Activated CD8-positive, alpha-beta memory T cell treated with anti-CD3 and anti-CD28 coated beads, Interleukin-2, amount 50 U/mL, for 24 hours (primary cell): ENCODE measurements at regions not wholly inside any gene's neighbourhood (a gene's known extent, or its start where the extent isn't known, plus 50 kb on each side); places are given as distances from the start of the nearest gene placed in this dataset.
"Not testable (repeated sequence)": the region's sequence is repeated elsewhere in the genome, so short reads cannot be mapped to it uniquely, and the experiment has no call there.

ENCODE experiments used
- DNase-seq: peaks from one replicate; pipeline ENCODE4 v3.0.0-alpha.2; 2020; ENCODE audit errors: extremely low read depth

DNA sequence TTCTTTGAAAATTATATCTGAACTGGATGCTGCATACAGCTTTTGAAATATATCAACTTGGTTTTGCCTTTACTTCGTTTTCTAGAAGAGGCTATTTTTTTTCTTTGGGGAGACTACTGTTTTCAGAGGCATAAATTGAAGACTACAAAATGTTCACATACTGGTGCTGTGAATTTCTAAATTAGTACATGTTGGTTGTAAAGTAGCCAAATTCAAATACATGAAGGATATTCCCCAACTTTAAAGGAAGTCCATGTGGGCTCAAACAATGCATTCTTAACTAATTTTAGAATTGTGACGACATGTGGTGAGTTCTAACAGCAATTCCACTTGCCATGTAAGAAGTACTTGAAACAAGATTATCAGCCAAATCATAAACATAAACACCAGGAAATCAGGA is 295.7 kb downstream of the TUSC7 start:
- no peak for DNase-seq

DNA sequence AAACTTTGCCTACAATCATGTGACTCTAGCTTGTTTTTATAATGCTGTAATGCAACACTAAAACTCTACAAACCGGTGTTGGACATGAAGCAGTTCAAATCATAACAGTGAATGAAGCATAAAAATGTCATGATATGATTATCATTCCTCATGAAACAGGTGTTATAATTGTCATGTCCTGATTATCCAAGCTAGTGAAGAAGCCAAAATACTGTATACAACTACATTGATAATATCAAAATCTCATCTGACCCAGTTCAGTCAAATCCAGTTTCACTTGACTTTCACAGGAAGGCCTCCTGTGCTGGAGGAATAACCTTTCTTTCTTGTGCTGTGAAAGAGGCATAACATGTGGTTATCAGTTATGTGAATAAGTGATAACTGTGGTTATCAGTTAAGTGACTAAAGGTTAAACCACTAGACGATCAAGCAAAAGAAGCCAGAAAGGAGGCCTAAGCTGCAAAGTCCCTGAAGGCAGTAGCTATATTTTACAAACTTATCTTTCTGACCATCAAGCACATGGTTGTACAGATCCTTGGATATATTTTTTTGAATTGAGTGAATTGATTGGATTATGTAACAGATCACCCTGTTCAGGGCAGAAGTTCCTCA is 296.4 kb downstream of the TUSC7 start:
- no peak for DNase-seq

DNA sequence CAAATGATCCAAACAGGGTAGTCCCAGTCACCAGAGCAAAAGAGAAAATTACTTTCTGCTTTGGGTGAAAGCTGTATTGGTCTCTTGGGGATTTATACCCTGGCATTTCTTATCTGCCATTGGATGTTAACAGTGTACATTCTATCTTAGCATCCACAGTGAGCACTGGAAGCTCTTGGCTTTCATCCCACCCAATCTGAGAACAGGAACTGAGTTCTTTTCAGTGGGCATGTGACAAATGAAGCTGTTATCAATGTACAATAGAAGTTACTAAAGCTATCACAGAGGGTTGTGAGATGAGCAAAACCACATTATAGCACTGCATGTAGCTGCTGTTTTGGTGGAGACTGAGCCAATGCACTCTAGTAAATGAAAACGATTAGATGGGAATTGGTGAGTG is 300.7 kb downstream of the TUSC7 start:
- DNase-seq: no peak

DNA sequence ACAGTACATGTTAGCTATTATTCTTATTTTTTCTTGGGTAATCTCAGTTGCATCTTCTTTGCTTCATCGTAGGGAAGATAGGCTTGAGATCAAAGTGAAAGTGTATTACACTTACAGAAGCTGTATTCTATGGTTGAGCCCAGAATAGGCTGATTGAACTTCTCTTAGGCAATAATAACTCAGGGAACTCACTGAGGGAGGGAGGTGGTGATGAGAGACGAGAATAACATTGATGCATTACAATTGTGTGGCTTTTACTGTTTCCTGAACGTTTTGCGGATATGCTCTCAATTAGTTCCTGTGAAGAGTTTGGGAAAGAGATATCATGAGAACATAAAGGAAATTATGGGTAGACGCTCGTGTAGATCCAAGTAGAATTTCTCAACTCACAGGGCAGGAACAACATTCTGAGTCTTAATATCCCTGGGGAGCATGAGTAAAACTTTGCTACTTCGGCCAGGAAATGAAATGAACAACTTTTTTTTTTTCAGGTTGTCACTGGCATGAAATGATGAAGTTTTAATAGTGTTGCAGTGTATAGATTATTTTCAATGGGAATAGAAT is 302.2 kb downstream of the TUSC7 start:
- no peak for DNase-seq

DNA sequence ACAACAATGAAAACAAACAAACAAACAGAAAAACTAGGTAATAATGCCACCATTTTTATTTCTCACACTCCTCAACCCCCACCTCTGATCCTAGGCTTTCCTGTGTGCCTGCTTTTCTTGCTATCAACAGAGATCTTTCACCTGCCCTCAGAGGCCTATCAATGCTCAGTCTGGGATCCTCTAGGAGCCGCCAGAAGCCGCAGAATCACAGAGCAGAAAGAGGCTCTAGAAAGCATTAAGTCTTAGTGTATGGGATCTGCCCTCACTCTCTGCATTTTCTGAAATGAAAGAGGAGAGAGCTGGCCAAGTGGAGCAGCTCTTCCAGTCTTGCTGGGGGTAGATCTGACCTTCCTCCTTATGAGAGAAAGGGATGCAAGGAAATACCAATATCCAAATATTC is 306.8 kb downstream of the TUSC7 start:
- DNase-seq: no peak

DNA sequence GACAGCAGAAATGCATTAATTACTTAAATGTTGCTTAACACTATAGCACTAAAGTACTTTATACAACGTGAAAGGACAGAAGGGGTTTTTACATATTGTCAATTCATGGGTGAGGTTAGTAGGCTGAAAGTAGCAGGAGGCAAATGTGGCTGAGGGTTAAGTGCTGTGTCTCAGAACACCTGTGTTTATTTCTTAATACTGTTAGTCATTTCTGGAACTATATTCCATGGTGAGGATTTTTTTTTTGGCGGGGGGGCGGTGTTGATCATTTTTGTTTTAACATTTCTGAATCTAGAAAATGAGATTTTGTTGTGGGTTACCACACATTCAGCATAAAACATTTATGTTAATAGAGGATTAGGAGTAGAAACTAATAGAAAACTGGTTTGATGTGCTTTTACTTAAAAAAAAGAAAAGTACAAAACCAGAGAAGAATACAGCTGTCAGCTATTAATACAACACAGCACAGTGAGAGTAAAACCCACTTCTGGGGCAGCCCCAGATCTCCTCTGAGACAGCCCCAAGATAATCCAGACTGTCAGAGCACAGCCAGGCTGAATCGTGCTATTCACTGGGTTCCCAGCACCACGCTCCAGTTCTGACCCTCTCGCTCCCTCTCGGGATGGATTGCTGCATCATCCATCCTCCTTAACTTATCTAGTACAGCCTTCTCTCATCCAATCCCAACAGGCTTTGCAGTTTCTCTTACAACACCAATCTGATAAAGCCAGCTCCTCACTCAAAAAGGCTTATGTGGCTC is 307.7 kb downstream of the TUSC7 start:
- DNase-seq: no peak

DNA sequence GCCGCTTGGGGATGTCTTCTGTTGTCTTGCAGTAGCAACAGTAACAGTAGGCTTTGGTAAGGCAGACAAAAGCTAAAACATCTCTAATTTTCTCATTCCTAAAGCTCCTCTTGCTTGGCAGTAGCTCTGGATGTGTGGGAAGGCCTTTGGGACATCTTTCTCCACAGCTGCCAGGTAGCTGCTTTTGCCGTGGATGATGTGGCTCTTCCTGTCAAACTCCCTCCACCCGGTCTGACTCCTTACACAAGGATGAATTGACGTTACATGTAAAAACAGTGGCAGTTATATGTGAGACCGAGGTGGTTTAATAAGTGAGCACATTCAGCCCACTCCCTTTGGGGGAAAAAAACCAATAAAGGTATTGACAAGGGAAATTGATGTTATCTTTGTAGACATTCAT is 309.1 kb downstream of the TUSC7 start:
- no peak for DNase-seq

DNA sequence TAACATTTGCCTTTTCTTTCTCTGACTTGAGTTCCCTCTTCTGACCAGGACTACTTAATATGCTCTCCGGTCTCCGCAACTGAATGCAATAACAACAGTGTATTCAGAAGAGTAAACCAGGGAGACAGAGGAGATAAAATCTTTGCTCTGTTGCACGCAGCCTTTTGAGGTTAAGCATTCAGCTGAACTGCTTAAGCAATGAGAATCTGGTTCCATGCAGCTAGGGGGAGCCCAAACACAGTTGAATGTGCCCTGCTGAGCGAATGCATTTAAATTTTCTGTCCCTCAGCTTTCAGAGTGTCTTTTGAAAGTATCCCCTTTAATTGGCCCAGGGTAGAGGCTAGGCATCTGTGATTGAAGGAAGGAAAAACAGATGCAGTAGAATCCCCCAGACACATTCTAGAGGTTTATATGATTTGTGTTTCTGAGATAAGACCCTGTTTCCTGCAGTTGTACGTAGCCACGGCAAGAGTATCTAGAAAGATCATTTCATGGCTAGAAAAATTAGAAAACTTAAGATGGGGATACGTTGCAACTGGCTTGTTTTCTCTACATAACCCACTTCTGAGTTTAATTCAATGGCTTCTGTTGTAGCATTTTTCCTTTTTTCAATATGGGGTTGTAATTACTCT is 309.6 kb downstream of the TUSC7 start:
- no peak for DNase-seq

DNA sequence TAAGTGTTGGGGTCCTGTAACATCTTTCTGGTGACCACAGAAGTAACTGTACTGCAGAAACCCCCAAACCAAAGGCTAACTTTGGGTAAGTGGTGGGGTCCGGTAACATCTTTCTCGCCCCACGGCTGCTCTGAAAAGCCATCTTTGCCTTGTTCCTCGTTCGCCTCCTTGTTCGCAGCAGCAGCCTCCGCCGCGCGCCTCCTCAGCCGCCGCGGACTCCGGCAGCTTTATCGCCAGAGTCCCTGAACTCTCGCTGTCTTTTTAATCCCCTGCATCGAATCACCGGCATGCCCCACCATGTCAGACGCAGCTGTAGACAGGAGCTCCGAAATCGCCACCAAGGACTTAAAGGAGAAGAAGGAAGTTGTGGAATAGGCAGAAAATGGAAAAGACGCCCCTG is 316.8 kb downstream of the TUSC7 start:
- DNase-seq: no peak

DNA sequence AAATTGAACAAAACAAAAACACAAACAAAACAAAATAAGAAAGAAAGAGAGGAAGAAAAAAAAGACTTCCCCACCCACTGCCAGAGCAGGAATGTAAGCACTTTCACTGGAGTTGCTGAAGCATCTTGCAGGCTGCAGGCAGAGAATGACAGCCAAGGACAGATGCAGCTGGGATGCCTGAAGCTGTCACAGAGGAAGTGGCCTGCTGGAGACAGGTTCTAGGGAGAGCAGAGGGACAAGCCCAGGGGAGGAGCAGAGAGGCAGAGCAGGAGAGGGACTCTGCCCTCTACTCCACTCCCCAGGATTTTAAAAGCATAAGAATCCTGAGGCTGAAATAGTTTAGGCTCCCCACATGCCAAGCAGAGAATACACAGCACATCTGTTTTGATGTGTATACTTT is 326.2 kb downstream of the TUSC7 start:
- DNase-seq: no peak

DNA sequence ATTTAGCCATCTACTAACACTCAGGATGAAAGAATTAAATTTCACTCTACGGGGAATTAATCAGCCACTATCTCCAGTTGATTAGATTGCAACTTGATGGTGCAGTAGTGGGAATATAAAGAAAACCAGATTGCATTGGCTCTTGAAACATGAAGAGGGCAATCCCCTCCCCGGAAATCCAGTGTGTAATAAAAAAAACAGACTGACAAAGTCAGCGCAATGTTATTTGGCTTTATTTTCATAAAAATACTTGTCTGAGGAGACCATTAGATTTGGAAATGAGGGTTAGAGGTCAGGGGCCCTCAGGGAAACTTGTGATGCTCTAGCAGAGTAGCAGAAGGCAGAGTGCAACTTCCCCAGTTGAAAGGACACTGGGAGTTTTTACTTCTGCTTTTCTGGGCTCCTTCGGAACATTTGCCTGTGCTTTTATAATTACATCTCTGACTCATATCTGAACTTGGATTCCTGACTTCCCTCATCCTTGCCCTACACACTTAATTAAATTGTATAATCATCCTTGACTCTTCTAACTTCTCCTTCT is 326.8 kb downstream of the TUSC7 start:
- no peak for DNase-seq

DNA sequence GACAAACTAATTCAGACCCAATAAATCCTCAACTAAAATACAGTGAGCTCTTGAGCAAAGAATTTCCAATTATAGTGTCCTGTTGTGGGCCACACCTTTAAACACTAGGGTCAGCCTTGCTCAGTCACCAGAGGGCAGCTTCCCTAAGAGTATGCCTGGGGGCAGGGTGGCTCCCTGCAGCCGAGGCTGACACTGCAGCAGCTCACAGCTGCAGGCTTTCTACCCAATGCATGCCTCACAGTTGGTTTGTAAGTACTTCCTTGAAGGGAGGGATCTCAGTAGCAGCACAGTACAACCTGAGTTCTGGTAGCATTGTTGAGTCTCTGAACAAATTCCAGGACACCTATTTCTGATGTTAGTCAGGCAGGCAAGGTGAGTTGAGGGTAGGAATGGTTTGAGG is 335.6 kb downstream of the TUSC7 start:
- DNase-seq: no peak

DNA sequence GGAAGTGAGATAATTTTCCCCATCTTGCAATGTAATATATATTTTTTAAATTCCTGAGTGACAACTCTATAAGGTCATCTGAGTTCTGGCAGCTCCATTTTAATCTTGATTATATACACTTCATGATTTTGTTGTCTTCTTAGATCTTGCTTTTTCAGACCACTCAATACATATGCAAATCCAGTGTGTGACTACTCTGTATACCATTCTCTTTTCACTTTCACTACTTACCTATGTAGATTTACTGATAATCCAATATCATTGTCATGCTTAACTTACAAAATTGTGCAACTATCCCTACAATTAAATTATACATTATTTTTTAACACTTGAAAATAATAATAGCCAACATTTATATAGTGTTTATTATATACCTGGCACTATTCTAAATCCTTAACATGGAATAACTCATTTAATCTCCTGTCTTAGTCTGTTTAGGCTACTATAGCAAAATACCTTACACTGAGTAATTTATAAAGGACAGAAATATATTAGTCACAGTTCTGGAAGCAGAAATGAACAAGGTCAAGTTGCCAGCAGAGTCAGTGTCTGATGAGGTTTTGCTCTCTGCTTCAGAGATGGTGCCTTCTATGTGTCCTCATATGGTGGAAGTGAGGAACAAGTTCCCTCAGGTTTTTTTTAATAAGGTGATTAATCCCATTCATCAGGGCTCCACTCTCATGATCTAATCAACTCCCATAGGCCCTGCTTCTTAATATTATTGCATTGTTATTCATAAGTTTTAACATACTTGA is 338.5 kb downstream of the TUSC7 start:
- DNase-seq: no peak

DNA sequence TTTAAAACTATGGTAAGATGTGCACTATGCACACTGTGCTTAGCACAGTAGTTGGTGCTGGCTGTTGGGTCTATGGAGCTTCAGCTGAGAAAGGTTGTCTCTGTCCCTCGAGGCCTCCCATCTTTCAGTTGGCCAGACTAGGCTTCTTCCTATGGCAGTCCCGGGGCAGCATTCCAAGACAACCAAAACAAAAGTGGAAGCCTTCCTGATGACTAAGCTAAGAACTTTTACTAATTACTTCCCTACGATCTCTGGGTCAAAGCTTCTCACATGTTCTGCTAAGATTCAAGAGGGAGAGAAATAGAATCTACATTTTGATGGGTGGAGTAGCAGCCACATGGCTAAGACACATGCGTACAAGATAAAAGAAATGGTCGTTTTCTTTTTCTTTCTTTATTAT is 342.8 kb downstream of the TUSC7 start:
- DNase-seq: no peak

DNA sequence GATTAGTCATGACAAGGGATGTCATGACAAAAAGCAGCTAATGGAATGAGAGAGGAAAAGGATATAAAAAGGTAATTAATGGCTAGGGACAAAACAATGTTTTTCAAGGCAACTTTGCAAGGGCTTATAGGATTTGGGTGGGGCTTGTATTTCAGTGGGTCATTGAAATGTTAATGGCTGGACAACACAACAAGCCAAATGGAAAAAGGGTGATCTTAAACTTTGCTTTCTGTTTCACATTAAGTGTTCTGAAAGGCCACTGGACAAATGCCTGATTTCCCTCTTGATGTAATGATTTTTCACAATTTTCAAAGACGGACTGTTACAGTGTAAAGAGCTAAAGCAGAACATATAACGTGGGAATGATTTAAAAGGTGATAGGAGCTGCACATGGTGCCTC is 345.0 kb downstream of the TUSC7 start:
- DNase-seq: no peak

DNA sequence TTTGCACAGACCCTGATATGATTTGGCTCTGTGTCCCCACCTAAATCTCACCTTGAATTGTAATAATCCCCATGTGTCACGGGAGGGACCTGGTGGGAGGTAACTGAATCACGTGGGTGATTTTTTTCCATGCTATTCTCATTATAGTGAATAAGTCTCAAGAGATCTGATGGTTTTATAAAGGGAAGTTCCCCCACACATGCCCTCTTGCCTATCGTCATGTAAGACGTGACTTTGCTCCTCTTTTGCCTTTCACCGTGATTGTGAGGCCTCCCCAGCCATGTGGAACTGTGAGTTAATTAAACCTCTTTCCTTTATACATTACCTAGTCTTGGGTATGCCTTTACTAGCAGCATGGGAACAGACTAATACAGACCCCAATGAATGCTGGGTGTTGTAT is 347.4 kb downstream of the TUSC7 start:
- not testable (repeated sequence) for DNase-seq

DNA sequence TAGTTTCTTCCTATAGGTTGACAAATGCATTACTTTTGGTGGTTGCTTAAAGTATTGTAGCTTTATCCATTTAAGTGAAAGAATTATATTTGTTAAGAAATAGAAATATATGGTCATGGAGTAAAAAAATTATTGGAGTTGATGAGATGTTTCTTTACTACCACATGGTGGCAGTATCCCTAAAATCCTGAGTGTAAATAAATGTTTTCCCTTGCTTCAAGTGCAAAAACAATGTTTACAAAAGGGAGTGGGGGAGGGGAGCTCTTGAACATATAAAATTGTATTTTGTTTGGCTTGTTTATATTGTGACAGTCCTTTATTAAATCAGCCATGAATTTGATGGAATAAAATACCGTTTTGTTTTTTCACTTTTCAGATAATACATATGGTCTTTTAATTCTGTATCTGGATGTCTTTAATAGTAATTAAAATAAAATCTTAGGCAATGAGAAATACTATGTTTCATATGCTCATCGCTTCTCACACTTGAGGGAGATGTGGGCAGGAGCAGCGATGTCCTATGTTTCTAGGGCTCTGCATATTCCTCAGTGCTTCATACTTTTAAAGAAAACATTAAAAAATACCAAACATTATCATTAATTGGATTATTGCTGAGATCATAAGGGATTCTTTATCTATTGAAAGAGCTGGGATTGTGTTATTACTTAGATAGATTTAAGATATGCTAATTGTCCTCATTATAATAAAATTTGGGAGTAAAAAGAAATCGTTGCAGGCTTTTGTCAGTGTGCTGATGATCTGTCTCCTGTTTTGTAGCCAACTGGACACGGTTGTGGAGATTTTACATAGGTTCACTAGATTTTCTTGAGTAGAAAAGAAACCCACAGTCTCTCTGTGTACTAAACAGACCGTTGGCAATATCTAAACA is 349.7 kb downstream of the TUSC7 start:
- DNase-seq: no peak

DNA sequence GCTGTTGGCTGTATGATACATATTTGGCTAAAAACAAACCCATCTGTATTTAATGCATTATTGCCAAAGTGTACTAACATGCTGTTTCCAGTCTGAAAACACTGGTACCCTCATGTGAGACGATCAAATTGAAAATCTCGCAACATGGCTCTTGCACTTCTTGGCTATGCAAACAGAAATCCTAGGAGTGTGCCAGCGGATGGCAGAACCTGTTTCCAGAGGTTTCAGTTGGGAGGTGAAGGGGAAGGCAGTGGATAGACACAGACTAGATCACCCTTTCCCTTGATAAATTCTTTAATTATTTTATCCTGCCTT is 350.3 kb downstream of the TUSC7 start:
- no peak for DNase-seq

DNA sequence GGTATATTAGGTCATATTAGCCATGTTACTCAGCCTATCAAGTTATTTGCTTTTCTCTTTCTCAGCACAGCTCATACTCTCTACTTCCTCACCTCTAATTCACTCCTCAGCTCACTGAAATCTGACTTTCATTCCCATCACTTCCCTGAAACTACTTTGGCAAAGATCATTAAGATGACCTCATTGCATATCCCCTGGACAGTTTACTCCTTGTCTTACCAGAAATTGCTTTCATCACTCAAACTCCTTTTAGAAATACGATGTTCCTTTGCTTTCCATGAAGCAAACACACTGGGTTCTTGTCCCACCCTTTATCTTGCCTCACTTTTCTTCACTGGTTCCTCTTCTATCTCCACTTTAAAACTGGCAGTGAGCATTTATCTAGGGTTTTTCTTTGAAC is 354.4 kb downstream of the TUSC7 start:
- DNase-seq: no peak

DNA sequence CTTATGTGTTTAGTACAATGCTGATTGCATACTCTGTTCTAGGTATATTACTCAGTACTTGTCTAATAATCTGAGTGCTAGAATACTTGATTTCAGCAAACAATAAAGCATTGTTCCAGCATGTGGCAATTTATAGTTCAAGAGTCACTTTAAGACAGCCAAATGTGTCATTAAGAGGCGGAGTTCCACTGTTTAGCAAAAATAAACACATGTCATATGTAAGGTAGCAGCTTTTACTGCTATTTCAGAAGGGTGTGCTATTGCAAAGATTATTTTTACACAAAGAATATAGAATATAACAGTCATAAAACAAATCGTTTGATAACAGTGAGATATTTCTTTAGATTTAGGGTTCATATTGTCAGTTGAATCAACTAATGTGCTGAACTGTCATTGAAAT is 358.7 kb downstream of the TUSC7 start:
- no peak for DNase-seq

DNA sequence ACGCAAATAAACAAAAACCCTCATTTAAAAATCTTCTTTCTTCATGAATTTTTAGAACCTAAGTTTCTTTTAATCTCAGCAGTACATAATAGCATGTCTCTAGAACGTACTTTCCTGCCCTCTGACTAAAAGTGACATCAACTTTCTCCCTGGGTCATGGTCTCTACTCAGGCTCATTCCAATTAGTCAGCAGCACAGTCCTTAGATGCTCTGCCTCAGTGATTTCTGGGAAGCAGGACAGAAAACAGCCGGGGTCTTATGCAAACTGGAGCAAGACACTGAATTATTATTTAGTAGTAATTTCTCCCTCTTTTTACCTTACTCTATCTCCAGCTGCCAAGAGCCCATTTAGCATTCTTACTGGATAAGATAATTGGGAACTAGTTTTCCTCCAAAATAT is 365.2 kb downstream of the TUSC7 start:
- DNase-seq: no peak
